HG03442 (cell line): ENCODE measurements at regions not wholly inside any gene's neighbourhood (a gene's known extent, or its start where the extent isn't known, plus 50 kb on each side); places are given as distances from the start of the nearest gene placed in this dataset.
"Not testable (repeated sequence)": the region's sequence is repeated elsewhere in the genome, so short reads cannot be mapped to it uniquely, and the experiment has no call there.

Experiments
- ATAC-seq: cut with Tn5 transposase; IDR thresholded peaks from one replicate; pipeline ENCODE4 v1.9.1; 2021; ENCODE audit warnings: mild to moderate bottlenecking, moderate library complexity; ENCODE audit not compliant: unreplicated experiment

DNA sequence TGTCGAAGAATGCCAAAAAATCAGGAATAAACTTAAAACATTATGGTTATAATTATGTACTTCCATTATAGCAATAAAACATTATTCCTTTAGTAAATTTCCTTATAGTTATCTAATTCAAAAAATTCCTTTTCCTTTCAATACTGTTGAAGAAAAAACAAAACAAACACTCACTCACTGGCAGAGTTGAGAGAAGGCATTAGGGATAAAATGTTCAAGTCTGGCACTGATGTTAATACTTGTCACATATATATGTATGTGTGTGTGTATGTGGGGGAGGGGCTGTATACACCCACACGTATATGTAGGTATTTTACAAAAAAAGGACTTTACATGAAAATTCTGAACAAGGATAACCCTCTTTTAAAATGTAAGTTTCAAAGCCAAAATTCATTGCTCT lies 150.2 kb upstream of the MEOX2 start:
- no peak for ATAC-seq

DNA sequence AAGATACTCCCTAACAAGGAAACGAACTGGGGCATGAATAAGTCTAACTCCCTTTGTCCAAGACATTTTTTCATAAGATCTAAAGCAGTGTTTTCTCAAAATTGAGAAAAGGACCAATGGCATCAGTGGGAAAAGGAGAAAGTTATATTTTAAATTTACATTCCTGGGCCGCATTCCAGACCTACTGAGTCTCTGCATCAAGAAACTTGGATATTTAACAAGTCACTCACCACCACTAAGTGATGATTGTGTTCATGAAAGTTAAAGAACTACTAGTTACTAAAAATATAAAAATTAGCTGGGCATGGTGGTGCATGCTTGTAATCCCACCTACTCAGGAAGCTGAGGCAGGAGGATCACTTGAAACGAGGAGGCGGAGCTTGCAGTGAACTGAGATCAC lies 149.6 kb upstream of the MEOX2 start:
- no peak for ATAC-seq

DNA sequence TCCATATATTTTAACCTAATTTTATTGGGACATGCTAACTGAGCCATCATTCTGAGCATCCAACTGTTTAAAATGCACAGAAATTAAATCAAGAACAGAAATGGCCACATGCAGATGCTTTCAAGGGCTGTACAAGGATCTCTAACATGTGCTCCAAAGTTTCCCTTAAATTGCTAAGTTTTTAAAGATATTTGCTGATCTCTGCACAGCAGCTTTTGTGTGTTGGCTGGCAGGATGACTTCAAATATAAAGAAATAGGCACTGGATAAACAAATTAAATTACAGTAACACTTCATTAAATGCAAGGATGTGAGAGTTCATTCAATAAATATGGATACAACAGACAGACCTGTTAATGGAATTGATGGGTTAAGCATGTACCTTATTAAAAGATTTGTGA lies 148.0 kb upstream of the MEOX2 start:
- ATAC-seq: no peak

DNA sequence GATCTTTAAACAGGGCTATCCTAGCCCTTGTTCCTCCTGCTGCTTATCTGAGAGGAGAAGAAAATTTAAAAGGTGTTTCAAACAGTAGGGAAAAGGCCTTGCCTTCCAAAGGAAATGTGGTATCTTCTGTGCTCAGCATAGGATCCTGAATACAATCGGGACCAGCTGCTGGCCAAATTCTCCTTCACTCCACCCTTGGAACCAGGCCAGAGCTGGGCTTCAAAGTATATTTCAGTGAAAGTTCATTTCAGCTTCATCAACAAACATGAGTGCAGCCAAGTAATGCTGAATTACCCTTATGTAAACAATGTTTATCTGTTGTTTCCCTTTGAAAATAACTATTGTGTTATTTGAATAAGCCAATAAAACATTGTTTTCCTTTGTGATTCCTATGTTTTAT lies 146.5 kb upstream of the MEOX2 start:
- ATAC-seq: no peak

DNA sequence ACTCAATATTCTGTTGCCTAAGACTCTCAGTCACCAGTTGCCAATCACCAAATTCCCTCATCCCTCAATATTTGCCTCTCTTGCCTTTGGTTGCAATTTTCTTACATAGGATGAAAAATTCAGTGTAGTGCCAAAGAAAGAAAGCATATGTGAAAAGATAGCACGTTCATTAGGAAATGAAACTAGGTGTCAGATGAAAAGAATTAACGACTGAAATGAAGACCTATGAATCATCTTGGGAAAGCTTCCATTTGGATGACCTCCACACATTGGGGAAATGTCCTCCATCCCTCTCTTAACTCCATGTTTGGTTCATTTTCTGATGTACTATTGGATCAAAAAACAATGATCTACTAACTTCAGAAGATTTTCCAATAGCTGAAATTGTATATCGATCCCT lies 145.1 kb upstream of the MEOX2 start:
- ATAC-seq: no peak

DNA sequence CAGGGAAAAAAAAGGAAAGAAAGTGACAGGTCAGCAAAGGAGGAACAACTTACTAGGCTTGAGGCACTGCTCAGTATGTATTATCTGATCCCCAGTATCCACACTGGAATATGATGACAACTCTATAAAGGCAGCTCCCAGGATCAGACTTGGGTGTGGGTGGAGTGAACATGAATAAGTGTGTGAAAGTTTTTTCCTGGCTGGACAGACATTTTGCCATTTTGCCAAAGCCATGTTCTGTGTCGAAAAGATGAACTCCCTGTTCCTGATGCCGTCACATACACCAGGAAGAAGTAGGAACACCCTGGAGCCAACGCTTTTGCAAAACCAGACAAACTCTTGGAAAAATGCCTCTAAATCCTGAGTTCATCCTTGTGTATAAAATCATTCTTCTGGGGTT lies 143.2 kb upstream of the MEOX2 start:
- no peak for ATAC-seq

DNA sequence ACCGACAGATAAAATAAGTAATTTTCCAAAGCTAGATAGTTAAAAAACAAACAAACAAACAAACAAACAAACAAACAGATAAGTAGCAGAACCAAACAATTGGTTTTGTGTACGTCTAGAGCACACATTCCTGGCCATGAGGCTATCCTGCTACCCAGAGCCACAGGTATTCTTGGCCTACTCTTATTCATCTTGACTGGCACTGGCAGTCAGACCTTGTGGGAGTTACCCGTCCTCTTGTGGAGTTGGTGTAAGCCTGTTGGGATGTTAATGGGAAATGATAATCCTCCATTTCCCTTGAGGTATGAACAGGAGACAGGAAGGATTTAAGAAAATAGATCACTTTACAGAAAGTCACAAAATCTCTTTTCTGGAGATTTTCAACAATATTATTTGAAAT lies 142.4 kb upstream of the MEOX2 start:
- no peak for ATAC-seq

DNA sequence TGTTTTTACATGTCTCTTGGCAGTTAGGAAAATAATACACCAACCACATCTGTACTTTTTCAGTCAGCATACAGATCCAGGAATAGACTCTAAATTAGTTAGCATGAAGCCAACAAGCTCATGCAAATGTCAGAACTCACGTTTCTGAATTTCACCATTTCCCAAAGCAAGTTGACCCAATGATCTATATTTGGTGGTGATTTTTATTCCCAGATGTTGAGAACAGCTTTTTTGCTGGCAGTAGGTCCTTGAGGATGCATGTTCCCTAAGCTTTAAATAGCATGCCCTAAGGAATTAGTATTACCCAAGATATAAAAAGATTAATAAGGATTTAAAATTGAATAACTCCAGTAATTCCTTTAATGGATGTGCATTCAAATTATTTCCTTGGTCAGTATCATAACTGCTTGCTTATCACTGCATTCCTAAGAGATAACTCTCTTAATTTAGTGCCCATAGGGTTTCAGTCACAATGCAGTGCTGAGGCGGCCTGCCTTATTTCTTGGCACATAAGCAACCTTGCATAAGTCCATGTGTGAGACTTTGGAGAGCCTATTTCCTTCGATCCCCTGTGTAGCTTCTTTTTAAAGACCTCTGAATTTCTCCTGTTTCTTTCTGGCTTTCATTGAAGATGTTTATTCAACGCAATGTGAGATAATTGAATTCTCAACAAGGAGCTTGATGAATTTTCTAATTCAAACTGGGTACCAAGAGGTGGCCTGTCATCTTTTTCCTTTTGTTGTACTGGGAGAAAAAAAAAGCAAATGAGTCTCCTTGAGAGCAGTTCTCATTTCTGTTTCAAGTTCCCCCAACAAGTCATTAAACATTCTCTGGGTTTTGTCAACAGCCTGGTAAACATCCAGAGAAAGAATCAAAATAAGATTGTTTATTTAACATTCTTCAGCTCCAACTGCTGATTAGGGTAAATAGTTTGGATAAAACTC lies 135.3 kb upstream of the MEOX2 start:
- ATAC-seq: no peak

DNA sequence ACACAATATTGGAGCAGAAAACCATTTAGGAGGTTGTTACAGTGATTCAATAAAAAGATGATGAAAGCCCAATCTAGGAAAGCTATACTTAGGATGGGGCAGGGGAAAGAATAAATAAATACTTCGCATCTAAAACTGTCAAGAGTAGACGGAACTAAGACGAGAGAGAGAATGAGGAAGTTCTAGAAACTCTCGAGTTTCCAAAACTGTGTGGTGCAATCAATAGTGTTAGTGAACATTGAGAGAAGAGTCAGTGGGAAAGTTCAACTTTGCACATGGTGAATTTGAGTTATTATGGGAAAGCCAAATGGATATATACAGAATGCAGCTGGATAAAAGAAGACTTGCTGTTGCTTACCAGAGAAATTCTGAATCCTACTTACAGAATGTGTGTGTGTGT lies 133.8 kb upstream of the MEOX2 start:
- ATAC-seq: no peak

DNA sequence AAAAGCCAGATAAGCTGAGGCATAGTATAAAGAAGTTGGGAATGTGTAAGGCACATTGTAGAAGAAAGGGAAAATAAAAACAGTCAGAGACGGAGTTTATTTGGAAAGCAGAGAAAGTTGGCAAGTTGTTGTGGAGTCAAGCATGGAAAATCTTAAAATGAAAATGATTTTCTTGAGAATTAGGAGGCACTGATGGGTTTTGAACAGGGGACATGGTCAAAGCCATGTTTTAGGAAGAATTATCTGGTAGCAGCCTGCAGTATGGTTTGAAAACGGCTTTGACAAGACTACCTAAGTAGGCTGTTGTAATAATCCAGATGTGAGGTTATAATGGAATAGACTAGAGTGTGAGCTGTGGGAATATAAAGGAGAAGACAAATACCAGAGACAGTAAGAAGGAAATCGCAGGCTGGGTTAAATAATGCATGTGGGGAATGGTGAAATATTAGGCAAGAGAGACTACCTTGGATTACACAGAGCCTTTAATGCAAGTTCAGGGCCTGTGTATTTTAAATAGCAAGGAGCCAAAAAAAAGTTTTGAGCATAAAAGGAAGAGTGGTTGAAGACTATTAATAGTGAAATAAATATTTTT lies 130.4 kb upstream of the MEOX2 start:
- ATAC-seq: no peak

DNA sequence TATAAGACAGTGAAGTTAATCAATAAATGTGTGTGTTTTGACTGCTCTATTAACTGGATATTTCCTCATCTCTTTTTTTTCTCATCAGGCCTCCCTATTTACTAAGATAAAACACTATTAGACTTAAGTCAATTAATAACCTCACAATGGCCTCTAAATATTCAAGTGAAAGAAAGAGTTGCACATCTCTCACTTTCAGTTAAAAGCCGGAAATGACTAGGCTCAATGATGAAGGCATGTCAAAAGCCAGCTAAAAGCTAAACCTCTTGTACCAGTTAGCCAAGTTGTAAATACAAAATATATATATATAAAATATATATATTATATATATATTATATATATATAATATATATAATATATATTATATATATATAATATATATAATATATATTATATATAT lies 127.0 kb upstream of the MEOX2 start:
- no peak for ATAC-seq

DNA sequence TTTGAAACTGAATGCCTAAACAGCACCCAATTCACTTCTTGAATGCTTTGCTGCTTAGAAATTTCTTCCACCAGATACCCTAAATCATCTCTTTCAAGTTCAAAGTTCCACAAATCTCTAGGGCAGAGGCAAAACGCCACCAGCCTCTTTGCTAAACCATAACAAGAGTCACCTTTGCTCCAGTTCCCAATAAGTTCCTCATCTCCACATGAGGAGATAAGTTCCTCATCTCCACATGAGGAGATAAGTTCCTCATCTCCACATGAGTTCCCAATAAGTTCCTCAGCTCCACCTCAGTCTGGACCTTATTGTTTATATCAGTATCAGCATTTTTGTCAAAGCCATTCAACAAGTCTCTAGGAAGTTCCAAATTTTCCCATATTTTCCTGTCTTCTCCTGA lies 123.9 kb upstream of the MEOX2 start:
- ATAC-seq: not testable (repeated sequence)

DNA sequence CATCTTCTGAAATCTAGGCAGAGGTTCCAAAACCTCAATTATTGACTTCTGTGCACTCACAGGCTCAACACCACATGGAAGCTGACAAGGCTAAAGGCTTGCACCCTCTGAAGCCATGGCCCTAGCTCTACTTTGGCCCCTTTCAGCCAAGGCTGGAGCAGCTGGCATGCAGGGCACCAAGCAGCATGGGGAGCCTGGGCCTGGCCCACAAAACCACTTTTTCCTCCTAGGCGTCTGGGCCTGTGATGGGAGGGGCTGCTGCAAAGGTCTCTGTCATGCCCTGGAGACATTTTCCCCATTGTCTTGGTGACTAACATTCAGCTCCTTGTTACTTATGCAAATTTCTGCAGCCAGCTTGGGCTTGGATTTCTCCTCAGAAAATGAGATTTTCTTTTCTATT lies 123.5 kb upstream of the MEOX2 start:
- not testable (repeated sequence) for ATAC-seq

DNA sequence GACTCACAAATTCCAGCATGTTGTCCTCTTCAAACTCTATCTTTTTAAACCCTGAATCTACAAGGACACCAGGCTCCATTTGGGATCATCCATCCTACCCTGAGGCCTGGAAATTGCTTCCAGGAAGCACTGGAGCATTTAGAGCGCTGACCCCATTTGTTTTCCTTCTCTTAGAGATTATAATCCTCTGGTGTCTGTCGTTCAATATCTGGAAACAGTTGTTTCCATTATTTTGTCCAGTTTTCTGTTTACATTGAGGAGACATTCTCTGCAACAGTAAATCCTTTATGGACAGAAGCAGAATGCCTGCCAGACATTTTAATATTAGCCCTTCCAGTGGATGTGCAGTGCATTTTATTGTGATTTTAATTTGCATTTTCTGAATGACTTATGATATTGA lies 119.4 kb upstream of the MEOX2 start:
- no peak for ATAC-seq

DNA sequence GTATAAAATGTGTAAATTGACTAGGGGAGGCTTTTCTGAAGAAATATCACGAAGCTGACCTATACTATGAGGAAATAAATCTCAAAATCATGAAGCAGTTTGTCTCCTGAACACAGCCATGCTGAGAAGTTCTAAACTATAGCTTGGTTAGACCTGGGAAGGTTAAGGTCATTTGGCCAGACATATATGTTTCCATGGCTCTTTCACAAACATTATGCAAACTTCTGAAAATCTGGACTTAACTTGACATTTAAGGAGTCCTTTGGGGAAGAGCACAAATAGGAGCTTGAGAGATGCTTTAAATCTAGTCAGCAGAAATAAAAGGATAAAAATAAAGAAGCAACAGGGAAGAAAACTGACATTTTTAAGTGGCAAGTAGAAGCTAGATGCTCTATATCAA lies 115.9 kb upstream of the MEOX2 start:
- no peak for ATAC-seq

DNA sequence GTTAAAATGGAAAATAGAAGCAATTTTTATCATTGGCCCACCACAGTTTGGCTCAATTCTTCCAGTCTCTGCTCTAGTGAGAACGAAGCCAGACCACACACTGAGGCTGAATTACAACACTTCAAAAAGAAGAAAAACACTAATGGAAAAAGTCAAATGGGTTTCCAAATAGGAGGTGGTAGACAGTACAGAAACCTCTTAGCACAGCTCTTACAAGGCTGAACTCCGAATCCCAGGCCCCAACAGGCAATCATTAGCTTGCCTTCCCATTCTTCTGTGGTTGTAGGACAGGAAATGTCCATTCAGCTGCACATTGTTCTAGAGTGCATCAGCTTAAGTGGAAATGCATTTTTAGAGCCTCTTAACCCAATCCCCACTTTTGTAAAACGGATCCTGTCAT lies 115.1 kb upstream of the MEOX2 start:
- ATAC-seq: no peak

DNA sequence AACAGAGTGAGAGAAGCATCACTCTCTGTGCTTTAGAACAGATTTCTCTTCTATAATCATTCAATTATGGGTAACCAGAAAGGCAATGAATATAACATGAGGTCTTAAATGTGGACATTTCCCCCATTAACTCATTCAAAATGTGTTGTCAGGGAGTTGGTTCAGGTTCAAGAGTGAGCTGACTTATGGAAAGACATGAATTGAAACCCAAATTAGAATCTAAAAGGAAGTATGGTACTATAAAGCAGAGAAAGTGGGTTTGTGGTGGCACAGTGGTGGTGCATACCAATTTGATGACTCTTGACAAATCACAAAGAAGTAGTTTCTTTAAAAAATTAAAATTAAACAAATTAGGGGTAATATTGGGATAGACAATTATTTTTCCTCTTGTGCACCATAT lies 114.6 kb upstream of the MEOX2 start:
- no peak for ATAC-seq

DNA sequence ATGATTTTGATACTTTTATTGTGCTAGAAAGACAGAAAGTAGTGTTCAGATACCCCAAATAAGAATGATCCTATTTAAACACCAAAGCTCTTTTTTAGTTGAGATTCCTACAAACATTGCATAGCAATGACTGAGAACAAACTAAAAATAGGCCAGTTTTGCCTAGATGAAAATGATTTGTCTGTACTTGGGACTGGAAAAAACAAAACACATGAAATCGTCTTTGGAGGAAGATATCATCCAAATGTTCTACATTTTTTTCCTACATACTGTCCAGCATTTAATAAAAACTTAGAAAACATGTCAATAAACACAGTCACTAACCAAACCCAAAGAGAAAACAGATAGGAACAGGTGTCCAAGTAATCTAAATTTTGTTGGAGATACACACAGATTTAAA lies 111.6 kb upstream of the MEOX2 start:
- ATAC-seq: no peak

DNA sequence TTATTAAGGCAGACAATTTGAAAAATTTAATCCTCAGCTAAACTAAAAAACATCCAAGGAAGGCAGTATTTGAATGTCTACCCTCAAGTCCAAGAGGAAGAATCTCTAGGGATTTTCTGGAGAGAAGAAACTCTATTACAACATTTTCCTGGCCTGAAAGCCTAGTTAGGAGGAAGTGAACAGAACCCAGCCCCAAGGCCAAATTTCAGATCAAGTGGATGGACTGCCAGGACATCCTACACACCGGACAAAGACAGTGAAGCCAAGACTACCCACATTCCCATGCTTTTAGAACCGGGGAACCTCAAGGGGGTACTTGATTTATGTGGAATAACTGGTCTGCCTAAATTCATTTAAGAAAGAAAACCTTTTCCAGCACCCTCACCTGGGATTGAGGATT lies 108.9 kb upstream of the MEOX2 start:
- no peak for ATAC-seq

DNA sequence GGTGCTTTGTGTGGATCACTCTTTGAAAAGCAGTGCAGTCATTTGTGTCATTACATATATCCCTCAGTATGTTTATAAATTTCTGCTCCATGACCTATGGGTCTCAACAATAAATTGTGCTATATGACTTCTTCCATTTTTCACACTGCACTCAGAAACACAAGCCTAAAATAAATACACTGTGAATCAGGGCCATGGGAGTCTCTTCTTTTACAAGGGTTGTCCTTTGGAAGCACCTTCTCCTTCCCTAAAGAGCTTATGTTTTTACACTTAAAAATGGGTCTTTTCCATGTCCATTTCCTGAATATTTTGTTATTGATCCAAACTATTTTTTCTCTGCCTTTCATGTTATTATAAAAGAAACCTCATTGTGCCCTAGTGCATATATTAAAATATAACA lies 108.3 kb upstream of the MEOX2 start:
- ATAC-seq: no peak

DNA sequence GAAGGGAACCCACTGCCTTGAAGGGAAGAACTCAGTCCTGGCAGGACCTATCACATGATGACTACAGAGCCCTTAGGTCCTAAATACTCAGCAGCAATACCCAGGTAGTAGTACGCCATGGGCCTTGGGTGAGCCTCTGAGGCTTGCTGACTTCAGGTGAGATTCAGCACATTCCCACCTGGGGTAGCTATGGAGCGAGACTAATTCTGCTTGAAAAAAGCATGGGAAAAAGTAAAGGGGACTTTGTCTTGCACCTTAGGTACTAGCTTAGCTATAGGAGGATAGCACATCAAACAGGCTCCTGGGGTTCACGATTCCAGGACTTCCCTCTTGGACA lies 98.2 kb upstream of the MEOX2 start:
- no peak for ATAC-seq

DNA sequence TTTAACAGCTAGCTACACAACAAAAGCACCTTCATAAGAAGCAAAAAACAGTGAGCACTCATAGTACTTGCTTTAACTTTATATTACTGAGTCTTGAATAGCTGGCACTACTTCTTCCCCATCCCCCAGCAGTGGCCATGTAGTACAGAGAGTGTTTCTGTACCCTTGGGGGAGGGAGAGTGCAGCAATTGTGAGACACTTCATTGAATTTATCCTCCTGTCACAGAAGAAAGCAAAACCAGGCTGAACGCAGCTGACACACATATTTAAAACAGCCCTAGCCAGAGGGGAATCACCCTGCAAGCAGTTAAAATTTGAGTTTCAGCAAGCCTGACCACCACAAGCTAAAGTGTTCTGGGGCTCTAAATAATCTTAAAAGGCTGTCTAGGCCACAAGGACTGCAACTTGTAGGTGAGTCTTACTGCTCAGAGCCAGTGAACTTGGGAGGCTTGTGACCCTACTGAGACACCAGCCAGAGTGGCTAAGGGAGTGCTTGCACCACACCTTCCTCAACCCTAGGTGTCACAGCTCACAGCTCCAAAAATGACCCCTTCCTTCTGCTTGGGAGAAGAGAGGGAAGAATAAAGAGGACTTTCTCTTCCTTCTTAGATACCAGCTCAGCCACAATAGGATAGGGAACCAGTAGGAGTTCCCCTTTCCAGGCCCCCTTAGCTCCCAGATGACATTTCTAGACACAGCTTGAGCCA lies 97.7 kb upstream of the MEOX2 start:
- no peak for ATAC-seq
